Choroid plexus epithelial cell (primary cell): ENCODE measurements at regions not wholly inside any gene's neighbourhood (a gene's known extent, or its start where the extent isn't known, plus 50 kb on each side); places are given as distances from the start of the nearest gene placed in this dataset.
A peak's percentile ranks its signal among the peaks of the same experiment; 100 is the strongest.

ENCODE experiments used
- DNase-seq: peaks from one replicate; pipeline ENCODE4 v3.0.0-alpha.2; 2010; ENCODE audit warnings: low read depth
- H3K4me3 ChIP-seq: 2 replicates; pipeline ENCODE4 v1.5.1; 2011; ENCODE audit warnings: low read depth, mild to moderate bottlenecking, control low read depth, low read length, moderate library complexity
- CTCF ChIP-seq: conservative IDR thresholded peaks from 2 replicates; pipeline ENCODE4 v1.5.1; 2011; ENCODE audit warnings: low read depth, mild to moderate bottlenecking, control low read depth, inconsistent platforms, low read length, moderate library complexity

GRCh38 chr2:64196963-64197362 lies 52.7 kb upstream of the PELI1 start:
- DNase-seq, result no peak
- no peak for TF ChIP-seq CTCF
- H3K4me3 ChIP-seq, result no peak overlapping the region

- no peak for TF ChIP-seq CTCF
- H3K4me3 ChIP-seq, result no peak overlapping the region
- DNase-seq, result peak; percentile 55
Measured at GRCh38 chr2:64201151-64201550, 56.9 kb upstream of the PELI1 start.

GRCh38 chr2:64202206-64202845 lies 58.1 kb upstream of the PELI1 start:
- DNase-seq, result peak; percentile 74
- H3K4me3 ChIP-seq, result no peak overlapping the region
- TF ChIP-seq CTCF, result no peak

GRCh38 chr2:64203131-64203857 lies 59.1 kb upstream of the PELI1 start:
- H3K4me3 ChIP-seq, result no peak overlapping the region
- DNase-seq, result peak; percentile 69
- no peak for TF ChIP-seq CTCF

- no peak for TF ChIP-seq CTCF
- DNase-seq, result peak; percentile 79
- H3K4me3 ChIP-seq, result peak overlapping the region; percentile 3
Measured at GRCh38 chr2:64203858-64204632, 59.8 kb upstream of the PELI1 start.

- no peak for TF ChIP-seq CTCF
- DNase-seq, result no peak
- no peak overlapping the region for H3K4me3 ChIP-seq
Measured at GRCh38 chr2:64204703-64205102, 60.5 kb upstream of the PELI1 start.
